GM19035 (cell line): ENCODE measurements at regions not wholly inside any gene's neighbourhood (a gene's known extent, or its start where the extent isn't known, plus 50 kb on each side); places are given as distances from the start of the nearest gene placed in this dataset.
"Not testable (repeated sequence)": the region's sequence is repeated elsewhere in the genome, so short reads cannot be mapped to it uniquely, and the experiment has no call there.

Source experiments
- ATAC-seq: cut with Tn5 transposase; IDR thresholded peaks from one replicate; pipeline ENCODE4 v1.9.1; 2021; ENCODE audit not compliant: unreplicated experiment

- ATAC-seq, result no peak
Observed at GRCh38 chr2:3899536-3900155, 196.3 kb downstream of the DCDC2C start.

GRCh38 chr2:3902131-3902530 lies 198.8 kb downstream of the DCDC2C start:
- ATAC-seq, result no peak

- no peak for ATAC-seq
Observed at GRCh38 chr2:3904061-3904460, 200.7 kb downstream of the DCDC2C start.

GRCh38 chr2:3908498-3908897 lies 205.1 kb downstream of the DCDC2C start:
- not testable (repeated sequence) for ATAC-seq

- ATAC-seq, result no peak
Observed at GRCh38 chr2:3911882-3912455, 208.6 kb downstream of the DCDC2C start.

- no peak for ATAC-seq
Observed at GRCh38 chr2:3913166-3913565, 209.8 kb downstream of the DCDC2C start.

GRCh38 chr2:3914241-3914640 lies 210.9 kb downstream of the DCDC2C start:
- ATAC-seq, result no peak

GRCh38 chr2:3927031-3927430 lies 223.7 kb downstream of the DCDC2C start:
- no peak for ATAC-seq

GRCh38 chr2:3929374-3929773 lies 226.0 kb downstream of the DCDC2C start:
- no peak for ATAC-seq

- no peak for ATAC-seq
Observed at GRCh38 chr2:3930246-3930645, 226.9 kb downstream of the DCDC2C start.

- ATAC-seq, result no peak
Observed at GRCh38 chr2:3940661-3941060, 237.3 kb downstream of the DCDC2C start.

- no peak for ATAC-seq
Observed at GRCh38 chr2:3942841-3943240, 239.5 kb downstream of the DCDC2C start.

GRCh38 chr2:3944071-3944470 lies 240.7 kb downstream of the DCDC2C start:
- no peak for ATAC-seq

GRCh38 chr2:3944841-3945240 lies 241.5 kb downstream of the DCDC2C start:
- ATAC-seq, result no peak

- no peak for ATAC-seq
Observed at GRCh38 chr2:3948191-3948590, 244.8 kb downstream of the DCDC2C start.

- no peak for ATAC-seq
Observed at GRCh38 chr2:3951131-3951954, 248.0 kb downstream of the DCDC2C start.

- ATAC-seq, result no peak
Observed at GRCh38 chr2:3952866-3953516, 249.6 kb downstream of the DCDC2C start.

GRCh38 chr2:3954261-3954660 lies 250.9 kb downstream of the DCDC2C start:
- ATAC-seq, result no peak

- no peak for ATAC-seq
Observed at GRCh38 chr2:3956406-3956805, 253.0 kb downstream of the DCDC2C start.

GRCh38 chr2:3956892-3957291 lies 253.5 kb downstream of the DCDC2C start:
- ATAC-seq, result no peak

- no peak for ATAC-seq
Observed at GRCh38 chr2:3958465-3958864, 255.1 kb downstream of the DCDC2C start.

GRCh38 chr2:3958969-3959368 lies 255.6 kb downstream of the DCDC2C start:
- ATAC-seq, result no peak
